GM19463 (cell line): ENCODE measurements at regions not wholly inside any gene's neighbourhood (a gene's known extent, or its start where the extent isn't known, plus 50 kb on each side); places are given as distances from the start of the nearest gene placed in this dataset.
"Not testable (repeated sequence)": the region's sequence is repeated elsewhere in the genome, so short reads cannot be mapped to it uniquely, and the experiment has no call there.

Source experiments
- ATAC-seq: cut with Tn5 transposase; IDR thresholded peaks from one replicate; pipeline ENCODE4 v1.9.1; 2021; ENCODE audit warnings: mild to moderate bottlenecking, moderate library complexity; ENCODE audit not compliant: unreplicated experiment

- no peak for ATAC-seq
Measured at GRCh38 chr3:186454881-186455703, 89.1 kb downstream of the CRYGS start.

GRCh38 chr3:186453531-186453930 lies 90.6 kb downstream of the CRYGS start:
- ATAC-seq = no peak

GRCh38 chr3:186452517-186452916 lies 90.5 kb upstream of the DGKG start:
- no peak for ATAC-seq

GRCh38 chr3:186451371-186451770 lies 89.3 kb upstream of the DGKG start:
- ATAC-seq = no peak

- ATAC-seq = no peak
Measured at GRCh38 chr3:186444974-186445373, 82.9 kb upstream of the DGKG start.

- ATAC-seq = no peak
Measured at GRCh38 chr3:186444288-186444687, 82.3 kb upstream of the DGKG start.

GRCh38 chr3:186442979-186443378 lies 80.9 kb upstream of the DGKG start:
- not testable (repeated sequence) for ATAC-seq

- no peak for ATAC-seq
Measured at GRCh38 chr3:186442162-186442561, 80.1 kb upstream of the DGKG start.

GRCh38 chr3:186440891-186441290 lies 78.9 kb upstream of the DGKG start:
- no peak for ATAC-seq

GRCh38 chr3:186439725-186440124 lies 77.7 kb upstream of the DGKG start:
- no peak for ATAC-seq

GRCh38 chr3:186435332-186435731 lies 73.3 kb upstream of the DGKG start:
- ATAC-seq = not testable (repeated sequence)

GRCh38 chr3:186432944-186433732 lies 71.1 kb upstream of the DGKG start:
- no peak for ATAC-seq

GRCh38 chr3:186432189-186432588 lies 70.2 kb upstream of the DGKG start:
- ATAC-seq = no peak

GRCh38 chr3:186427627-186428281 lies 65.7 kb upstream of the DGKG start:
- ATAC-seq = no peak

GRCh38 chr3:186425788-186426730 lies 64.0 kb upstream of the DGKG start:
- peak; percentile 45 for ATAC-seq

- no peak for ATAC-seq
Measured at GRCh38 chr3:186421946-186422345, 59.9 kb upstream of the DGKG start.

- ATAC-seq = no peak
Measured at GRCh38 chr3:186418671-186419145, 56.7 kb upstream of the DGKG start.

- no peak for ATAC-seq
Measured at GRCh38 chr3:186417791-186418190, 55.8 kb upstream of the DGKG start.

- ATAC-seq = no peak
Measured at GRCh38 chr3:186414735-186415419, 52.8 kb upstream of the DGKG start.
